ENCODE measurements at regions not wholly inside any gene's neighbourhood (a gene's known extent, or its start where the extent isn't known, plus 50 kb on each side); places are given as distances from the start of the nearest gene placed in this dataset.

DNA sequence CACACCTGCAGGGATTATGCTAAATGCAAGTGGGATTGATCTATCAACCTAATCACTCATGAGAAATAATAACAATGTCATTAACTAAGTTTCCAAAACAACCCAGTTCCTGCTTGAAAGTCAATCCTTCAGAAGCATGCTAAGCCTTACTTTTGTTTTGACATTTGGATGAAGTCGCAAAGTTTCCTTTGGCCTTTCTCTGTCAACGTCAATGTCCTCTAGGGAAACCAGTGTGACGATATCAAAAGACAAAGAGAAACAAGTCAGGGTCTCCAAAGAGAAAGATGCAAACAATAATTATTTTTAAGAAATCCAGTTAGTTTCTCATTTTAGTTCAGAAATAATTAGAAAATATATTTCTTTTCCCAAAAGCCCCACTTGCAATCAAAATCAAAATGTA lies 86.7 kb upstream of the SRD5A3 start:
- TF ChIP-seq, protein P1, sequence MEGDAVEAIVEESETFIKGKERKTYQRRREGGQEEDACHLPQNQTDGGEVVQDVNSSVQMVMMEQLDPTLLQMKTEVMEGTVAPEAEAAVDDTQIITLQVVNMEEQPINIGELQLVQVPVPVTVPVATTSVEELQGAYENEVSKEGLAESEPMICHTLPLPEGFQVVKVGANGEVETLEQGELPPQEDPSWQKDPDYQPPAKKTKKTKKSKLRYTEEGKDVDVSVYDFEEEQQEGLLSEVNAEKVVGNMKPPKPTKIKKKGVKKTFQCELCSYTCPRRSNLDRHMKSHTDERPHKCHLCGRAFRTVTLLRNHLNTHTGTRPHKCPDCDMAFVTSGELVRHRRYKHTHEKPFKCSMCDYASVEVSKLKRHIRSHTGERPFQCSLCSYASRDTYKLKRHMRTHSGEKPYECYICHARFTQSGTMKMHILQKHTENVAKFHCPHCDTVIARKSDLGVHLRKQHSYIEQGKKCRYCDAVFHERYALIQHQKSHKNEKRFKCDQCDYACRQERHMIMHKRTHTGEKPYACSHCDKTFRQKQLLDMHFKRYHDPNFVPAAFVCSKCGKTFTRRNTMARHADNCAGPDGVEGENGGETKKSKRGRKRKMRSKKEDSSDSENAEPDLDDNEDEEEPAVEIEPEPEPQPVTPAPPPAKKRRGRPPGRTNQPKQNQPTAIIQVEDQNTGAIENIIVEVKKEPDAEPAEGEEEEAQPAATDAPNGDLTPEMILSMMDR (conservative IDR thresholded peaks at IDR 0.05 in 1 of 2, IDR thresholded peaks at IDR 0.05 in 1 of 2; ENCODE audit: extremely low read depth in 1 of 2, insufficient read depth in 1 of 2, low read depth in 1 of 2, low read length in 2 of 2) = no peak
- TF ChIP-seq EZH2 (IDR thresholded peaks at IDR 0.05; ENCODE audit: borderline replicate concordance, low read length) = no peak

Data from mammary epithelial cell (primary cell).